ENCODE measurements at regions not wholly inside any gene's neighbourhood (a gene's known extent, or its start where the extent isn't known, plus 50 kb on each side); places are given as distances from the start of the nearest gene placed in this dataset.

DNA sequence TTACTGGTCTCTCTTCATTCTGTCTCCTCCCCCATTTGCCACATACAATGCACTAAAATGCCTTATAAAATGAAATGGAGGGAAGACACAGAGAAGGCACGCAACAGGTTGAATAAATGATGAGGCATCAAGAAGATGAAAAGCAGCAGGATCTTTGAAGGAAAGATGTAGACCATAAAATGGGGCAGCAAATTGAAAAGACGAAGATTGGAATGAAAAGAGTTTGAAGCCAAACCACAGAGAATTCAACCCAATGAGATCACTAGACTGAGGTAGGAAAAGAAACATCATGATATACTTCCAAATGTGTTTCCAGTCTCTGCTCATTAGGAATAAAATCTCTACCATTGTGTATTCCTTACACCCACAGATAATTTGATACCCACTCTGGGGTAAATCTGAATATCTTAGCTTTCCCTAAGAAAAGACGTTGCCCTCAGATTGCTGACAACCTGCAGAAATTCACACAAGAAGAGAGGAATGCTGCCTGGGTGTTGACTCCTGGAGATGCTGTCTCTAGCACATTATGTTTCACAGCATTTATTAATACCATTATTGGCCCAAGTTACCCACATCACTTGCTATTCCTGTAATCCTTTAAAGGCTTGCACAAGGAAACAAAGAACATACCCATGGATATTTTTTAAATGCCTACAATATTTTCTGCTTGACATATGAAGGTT is 230.9 kb downstream of the LTN1 start:
- TF ChIP-seq, protein P1, sequence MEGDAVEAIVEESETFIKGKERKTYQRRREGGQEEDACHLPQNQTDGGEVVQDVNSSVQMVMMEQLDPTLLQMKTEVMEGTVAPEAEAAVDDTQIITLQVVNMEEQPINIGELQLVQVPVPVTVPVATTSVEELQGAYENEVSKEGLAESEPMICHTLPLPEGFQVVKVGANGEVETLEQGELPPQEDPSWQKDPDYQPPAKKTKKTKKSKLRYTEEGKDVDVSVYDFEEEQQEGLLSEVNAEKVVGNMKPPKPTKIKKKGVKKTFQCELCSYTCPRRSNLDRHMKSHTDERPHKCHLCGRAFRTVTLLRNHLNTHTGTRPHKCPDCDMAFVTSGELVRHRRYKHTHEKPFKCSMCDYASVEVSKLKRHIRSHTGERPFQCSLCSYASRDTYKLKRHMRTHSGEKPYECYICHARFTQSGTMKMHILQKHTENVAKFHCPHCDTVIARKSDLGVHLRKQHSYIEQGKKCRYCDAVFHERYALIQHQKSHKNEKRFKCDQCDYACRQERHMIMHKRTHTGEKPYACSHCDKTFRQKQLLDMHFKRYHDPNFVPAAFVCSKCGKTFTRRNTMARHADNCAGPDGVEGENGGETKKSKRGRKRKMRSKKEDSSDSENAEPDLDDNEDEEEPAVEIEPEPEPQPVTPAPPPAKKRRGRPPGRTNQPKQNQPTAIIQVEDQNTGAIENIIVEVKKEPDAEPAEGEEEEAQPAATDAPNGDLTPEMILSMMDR (IDR thresholded peaks at IDR 0.05), result no peak
- TF ChIP-seq POLR2A (IDR thresholded peaks at IDR 0.05), result no peak
